K562 (cell line): ENCODE measurements at regions not wholly inside any gene's neighbourhood (a gene's known extent, or its start where the extent isn't known, plus 50 kb on each side); places are given as distances from the start of the nearest gene placed in this dataset.

Experiments used
- ATAC-seq: fragments of 200-7000 bp; cut with Tn5 transposase; 3 replicates; pipeline ENCODE4 v1.9.1; 2020; ENCODE audit warnings: moderate library complexity
- BruUV-seq: library from RNA; stranded (reverse); fragments of 400-500 nt; replicated peaks from 2 replicates; lab custom pipeline; 2021; lab: Mats Ljungman, UMichigan
- CTCF ChIA-PET: fragments of 300-600 bp; formaldehyde crosslinking; extraction: SDS; loops from one replicate; lab custom pipeline; 2021; ENCODE audit warnings: low intra/inter-chr PET ratio; lab: Yijun Ruan, JAX
- POLR2A ChIA-PET: fragments of 300-600, 350-650 bp; sonication (Branson Sonifier 250); formaldehyde crosslinking; extraction: SDS; loops from one replicate; lab custom pipeline; 2021; ENCODE audit warnings: antibody characterized with exemption, inconsistent platforms; lab: Yijun Ruan, JAX
- DNase-seq, 4 experiments: peaks; one replicate each; pipeline versions ENCODE4 v3.0.0 to v3.0.0-alpha.2; 2011 to 2018; ENCODE audit warnings: low spot score in 3 of 4, mixed read lengths in 3 of 4; ENCODE audit errors: extremely low read depth in 1 of 4
- FAIRE-seq: peaks from 2 replicates; lab custom pipeline; 2011; peaks lifted over from hg19 to GRCh38; lab: Jason Lieb, UNC
- H2AFZ ChIP-seq: 2 replicates; pipeline ENCODE4 v1.6.0; 2011; ENCODE audit warnings: low read depth, low read length, control low read depth, inconsistent platforms
- H3K27ac ChIP-seq: fragments of 200-600 bp; 3 replicates; pipeline ENCODE4 v1.8.0; 2011; ENCODE audit warnings: low read depth, mild to moderate bottlenecking, control low read depth, inconsistent platforms, low read length, moderate library complexity, mixed read lengths; ENCODE audit errors: extremely low read depth
- H3K27me3 ChIP-seq, 2 experiments: fragments of 300-600 bp in 1 of 2; 2 replicates in 1 of 2; 3 replicates in 1 of 2; pipeline versions ENCODE4 v1.6.0 to v1.8.0; 2011; ENCODE audit warnings: inconsistent platforms in 2 of 2, low read length in 2 of 2, mild to moderate bottlenecking in 1 of 2, mixed read lengths in 1 of 2, moderate library complexity in 1 of 2; ENCODE audit not compliant: control insufficient read depth in 2 of 2, insufficient read depth in 2 of 2
- H3K36me3 ChIP-seq: fragments of 300-600 bp; 3 replicates; pipeline ENCODE4 v1.8.0; 2011; ENCODE audit warnings: mild to moderate bottlenecking, low read length, inconsistent platforms; ENCODE audit not compliant: control insufficient read depth, insufficient read depth
- H3K4me1 ChIP-seq, 2 experiments: fragments of 200-600 bp in 1 of 2; replicated peaks in 1 of 2; 2 replicates in 1 of 2; 3 replicates in 1 of 2; pipeline versions ENCODE4 v1.5.1 to v1.8.0; 2011; ENCODE audit warnings: inconsistent platforms in 2 of 2, low read length in 2 of 2, mild to moderate bottlenecking in 1 of 2, mixed read lengths in 1 of 2, moderate library complexity in 1 of 2; ENCODE audit not compliant: control insufficient read depth in 2 of 2, insufficient read depth in 2 of 2
- H3K4me2 ChIP-seq: 2 replicates; pipeline ENCODE4 v1.6.1; 2011; ENCODE audit warnings: low read length, control low read depth, inconsistent platforms, mixed read lengths; ENCODE audit not compliant: insufficient read depth
- H3K4me3 ChIP-seq: fragments of 200-600 bp; sonication (generic), shearing (Covaris generic); 2 replicates; pipeline ENCODE4 v1.5.1; 2016; ENCODE audit warnings: control low read depth, inconsistent platforms
- H3K79me2 ChIP-seq: fragments of 200-600 bp; 3 replicates; pipeline ENCODE4 v1.8.0; 2011; ENCODE audit warnings: low read length, inconsistent platforms; ENCODE audit not compliant: control insufficient read depth, insufficient read depth
- H3K9ac ChIP-seq, 2 experiments: 2 replicates each; pipeline versions ENCODE4 v1.6.0 to v1.6.1; 2011; ENCODE audit warnings: low read depth in 2 of 2, low read length in 2 of 2, control low read depth in 1 of 2, inconsistent platforms in 1 of 2, mild to moderate bottlenecking in 1 of 2, mixed read lengths in 1 of 2; ENCODE audit not compliant: insufficient read depth in 1 of 2
- H3K9me1 ChIP-seq: one replicate; pipeline ENCODE4 v1.6.0; 2011; ENCODE audit warnings: inconsistent platforms, mild to moderate bottlenecking, low read length, moderate library complexity; ENCODE audit not compliant: control insufficient read depth, insufficient read depth
- H3K9me3 ChIP-seq: replicated peaks from 2 replicates; pipeline ENCODE4 v1.5.1; 2011; ENCODE audit warnings: low read depth, low read length, inconsistent platforms; ENCODE audit not compliant: control insufficient read depth, insufficient read depth
- H4K20me1 ChIP-seq: replicated peaks from 2 replicates; pipeline ENCODE4 v1.6.1; 2011; ENCODE audit warnings: low read length, inconsistent platforms, mixed read lengths; ENCODE audit not compliant: control insufficient read depth, insufficient read depth
- BRCA1 ChIP-seq, 2 experiments: fragments of 450-650 bp in 1 of 2; sonication (generic) in 1 of 2; formaldehyde crosslinking in 1 of 2; IDR thresholded peaks; 2 replicates each; pipeline versions ENCODE4 v1.5.0 to v1.6.1; 2017 to 2020; ENCODE audit warnings: mild to moderate bottlenecking in 1 of 2, missing genetic modification reagents in 1 of 2
- BRF1 ChIP-seq: IDR thresholded peaks from 3 replicates; pipeline ENCODE4 v1.6.1; 2011; ENCODE audit warnings: borderline replicate concordance, mild to moderate bottlenecking; ENCODE audit not compliant: insufficient read length; ENCODE audit errors: extremely low read depth
- CHD1 ChIP-seq: fragments of 200-600 bp; sonication (generic); IDR thresholded peaks from one replicate; pipeline ENCODE4 v1.6.1; 2012; ENCODE audit warnings: mild to moderate bottlenecking, moderate library complexity, low read length, inconsistent platforms
- DACH1 ChIP-seq: fragments of 450-650 bp; IDR thresholded peaks from 2 replicates; pipeline ENCODE4 v1.6.1; 2018; ENCODE audit not compliant: partially characterized antibody
- EZH2 ChIP-seq: IDR thresholded peaks from 2 replicates; pipeline ENCODE4 v1.6.1; 2012; ENCODE audit warnings: low read depth, mild to moderate bottlenecking, inconsistent platforms, low read length, borderline replicate concordance
- FOXA1 ChIP-seq: fragments of 450-650 bp; IDR thresholded peaks from 2 replicates; pipeline ENCODE4 v1.6.1; 2016; ENCODE audit warnings: mild to moderate bottlenecking, borderline replicate concordance
- HMBOX1 ChIP-seq: sonication (generic); IDR thresholded peaks from 2 replicates; pipeline ENCODE4 v1.6.1; 2016
- MCM2 ChIP-seq: fragments of 450-650 bp; IDR thresholded peaks from 2 replicates; pipeline ENCODE4 v1.6.1; 2017; ENCODE audit warnings: low read depth, mild to moderate bottlenecking
- NR2C2 ChIP-seq, 2 experiments: fragments of 200-800 bp in 1 of 2; sonication (Bioruptor generic) in 1 of 2; sonication (generic) in 1 of 2; formaldehyde crosslinking in 1 of 2; IDR thresholded peaks; 2 replicates each; pipeline versions ENCODE4 v1.6.1 to v1.8.0; 2016 to 2022; ENCODE audit warnings: mild to moderate bottlenecking in 1 of 2, missing compliant biosample characterization in 1 of 2, missing genetic modification characterization in 1 of 2, missing genetic modification reagents in 1 of 2
- PHB ChIP-seq: fragments of 250-450 bp; sonication (Bioruptor Pico); IDR thresholded peaks from 2 replicates; pipeline ENCODE4 v1.5.0; 2021
- RBM14 ChIP-seq: fragments of 200-400 bp; formaldehyde crosslinking; IDR thresholded peaks from 2 replicates; pipeline ENCODE4 v1.6.1; 2018; ENCODE audit warnings: low read depth, mild to moderate bottlenecking, low read length, moderate library complexity, borderline replicate concordance; ENCODE audit not compliant: insufficient read depth
- TCF15 ChIP-seq: fragments of 250-450 bp; sonication (Bioruptor Pico); IDR thresholded peaks from 2 replicates; pipeline ENCODE4 v1.8.0; 2022; ENCODE audit warnings: moderate library complexity, mild to moderate bottlenecking, inconsistent platforms
- TRIM24 ChIP-seq, 2 experiments: fragments of 450-650 bp; IDR thresholded peaks; 2 replicates each; pipeline ENCODE4 v1.6.1; 2016
- ZNF146 ChIP-seq: IDR thresholded peaks from one replicate; pipeline ENCODE4 v1.6.1; 2018; ENCODE audit warnings: missing compliant biosample characterization; ENCODE audit not compliant: unreplicated experiment
- ZNF518B ChIP-seq: fragments of 250-450 bp; sonication (Bioruptor Pico); IDR thresholded peaks from 2 replicates; pipeline ENCODE4 v1.5.0; 2021; ENCODE audit warnings: mild to moderate bottlenecking, moderate library complexity
- WGBS: fragments of 100-300 bp; shearing (Covaris generic); methylation state at CpG from one replicate; pipeline ENCODE4 v1.1.6; 2016; ENCODE audit warnings: low coverage, mixed read lengths; ENCODE audit not compliant: insufficient coverage; ENCODE audit errors: missing lambda C conversion rate; 5-methylcytosine and 5-hydroxymethylcytosine counted together
- in situ Hi-C: fragments of 300-500 bp; cut with MboI; formaldehyde crosslinking; loops from 4 replicates; pipeline ENCODE4 v1.15.0; 2018; ENCODE audit warnings: inconsistent platforms, mixed read lengths
- intact Hi-C: fragments of 100-400 bp; cut with micrococcal nuclease; formaldehyde crosslinking; loops from 2 replicates; pipeline ENCODE4 v1.14.2; 2022
- TF ChIP-seq, protein P1 (sequence below): fragments of 200-800 bp; sonication (Bioruptor generic); IDR thresholded peaks from 2 replicates; pipeline ENCODE4 v1.6.1; 2017; ENCODE audit warnings: missing genetic modification characterization, missing compliant biosample characterization

DNA sequence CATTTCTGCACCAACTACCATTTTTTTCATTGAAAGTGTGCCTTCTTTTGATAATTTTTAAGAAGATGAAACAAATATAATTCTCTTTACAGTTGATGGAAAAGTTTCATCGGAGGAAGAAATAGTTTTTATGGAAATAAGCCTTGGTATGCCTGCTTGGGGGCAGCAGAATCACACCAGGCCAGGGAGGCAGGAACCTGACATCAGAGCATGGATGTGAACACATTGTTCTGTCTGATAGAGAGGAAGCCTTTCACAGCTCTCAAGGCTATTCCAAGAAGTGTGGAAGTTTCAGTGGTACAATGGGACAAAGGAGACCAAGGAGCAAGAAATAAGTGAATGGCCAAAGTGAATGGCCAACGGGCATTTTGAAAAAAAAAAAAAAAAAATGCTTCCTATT lies 162.2 kb upstream of the KCNK2 start:
- no peaks in the 10 kb centered on the region for H3K9me1 ChIP-seq
- DNase-seq: no peak
- H3K9ac ChIP-seq: no peak overlapping the region
- CTCF ChIA-PET: interaction anchor here (0.6 kb wide), 1 partner anchor 307 kb away, joined by 6 read pairs; no protein-coding TSS in a partner anchor
- no peaks in the 10 kb centered on the region for H3K27me3 ChIP-seq
- H4K20me1 ChIP-seq: no peaks in the 10 kb centered on the region
- no peak overlapping the region for H3K4me3 ChIP-seq
- H3K4me1 ChIP-seq: peaks cover 0 to 3% of the 10 kb centered on the region in 2 experiments; a peak in 1 of 5 replicates
- H3K27ac ChIP-seq: no peak overlapping the region
- WGBS: 8% methylated on average over 2 of the region's 2 CpGs
- ATAC-seq: no peak
- no peaks in the 10 kb centered on the region for H3K36me3 ChIP-seq
- H2AFZ ChIP-seq: no peak overlapping the region
- H3K4me2 ChIP-seq: no peak overlapping the region
- no TSS peak for BruUV-seq
- FAIRE-seq: no peak
- in situ Hi-C loops (no loop called here), intact Hi-C loops (no loop called here)
- POLR2A ChIA-PET: no interaction called here
- H3K9me3 ChIP-seq: no peaks in the 10 kb centered on the region; the same call in 1 of the 2 replicates
- no peaks in the 10 kb centered on the region for H3K79me2 ChIP-seq
- no peak for TF ChIP-seq CHD1
- TF ChIP-seq PHB (CRISPR knock-in tag): no peak
- no peak for TF ChIP-seq BRF1
- no peak for TF ChIP-seq FOXA1
- no peak for TF ChIP-seq EZH2
- no peak for TF ChIP-seq NR2C2 (CRISPR knock-in tag; IDR thresholded peaks at IDR 0.05)
- no peak for TF ChIP-seq NR2C2 (tag; IDR thresholded peaks at IDR 0.05)
- TF ChIP-seq RBM14: no peak
- TF ChIP-seq, protein P1, sequence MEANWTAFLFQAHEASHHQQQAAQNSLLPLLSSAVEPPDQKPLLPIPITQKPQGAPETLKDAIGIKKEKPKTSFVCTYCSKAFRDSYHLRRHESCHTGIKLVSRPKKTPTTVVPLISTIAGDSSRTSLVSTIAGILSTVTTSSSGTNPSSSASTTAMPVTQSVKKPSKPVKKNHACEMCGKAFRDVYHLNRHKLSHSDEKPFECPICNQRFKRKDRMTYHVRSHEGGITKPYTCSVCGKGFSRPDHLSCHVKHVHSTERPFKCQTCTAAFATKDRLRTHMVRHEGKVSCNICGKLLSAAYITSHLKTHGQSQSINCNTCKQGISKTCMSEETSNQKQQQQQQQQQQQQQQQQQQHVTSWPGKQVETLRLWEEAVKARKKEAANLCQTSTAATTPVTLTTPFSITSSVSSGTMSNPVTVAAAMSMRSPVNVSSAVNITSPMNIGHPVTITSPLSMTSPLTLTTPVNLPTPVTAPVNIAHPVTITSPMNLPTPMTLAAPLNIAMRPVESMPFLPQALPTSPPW (CRISPR knock-in tag): no peak
- no peak for TF ChIP-seq DACH1
- TF ChIP-seq TRIM24 (IDR thresholded peaks at IDR 0.05): no peak
- TF ChIP-seq ZNF518B (CRISPR knock-in tag): no peak
- no peak for TF ChIP-seq ZNF146 (CRISPR knock-in tag)
- TF ChIP-seq MCM2: no peak
- TF ChIP-seq BRCA1 (IDR thresholded peaks at IDR 0.05): no peak
- no peak for TF ChIP-seq BRCA1 (CRISPR knock-in tag; IDR thresholded peaks at IDR 0.05)
- TF ChIP-seq TCF15: no peak
- no peak for TF ChIP-seq HMBOX1
